PC-9 (cell line): ENCODE measurements at regions not wholly inside any gene's neighbourhood (a gene's known extent, or its start where the extent isn't known, plus 50 kb on each side); places are given as distances from the start of the nearest gene placed in this dataset.

Experiments used
- BruUV-seq: library from RNA; stranded (reverse); fragments of 400-500 nt; replicated peaks from 2 replicates; lab custom pipeline; 2021; lab: Mats Ljungman, UMichigan
- CTCF ChIA-PET: fragments of 300-600 bp; sonication (Branson Sonifier 250); formaldehyde crosslinking; loops from one replicate; lab custom pipeline; 2022; ENCODE audit warnings: antibody characterized with exemption; lab: Charles Lee
- POLR2A ChIA-PET: fragments of 300-600 bp; sonication (Branson Sonifier 250); formaldehyde crosslinking; loops from one replicate; lab custom pipeline; 2022; ENCODE audit warnings: antibody characterized with exemption; ENCODE audit not compliant: unreplicated experiment; lab: Charles Lee
- DNase-seq, 2 experiments: peaks; one replicate each; pipeline versions ENCODE4 v3.0.0 to v3.0.0-alpha.2; 2015 to 2022; ENCODE audit warnings: mixed read lengths in 1 of 2
- H2AFZ ChIP-seq: fragments of 200-600 bp; sonication (generic); 2 replicates; pipeline ENCODE4 v1.8.1; 2017; ENCODE audit warnings: antibody characterized with exemption
- H3F3A ChIP-seq: fragments of 200-600 bp; sonication (generic); 2 replicates; pipeline ENCODE4 v1.8.1; 2017; ENCODE audit warnings: antibody characterized with exemption, mild to moderate bottlenecking, low read depth; ENCODE audit not compliant: insufficient read depth
- H3K27ac ChIP-seq: fragments of 200-600 bp; sonication (generic); 2 replicates; pipeline ENCODE4 v1.6.1; 2016; ENCODE audit warnings: mixed run types
- H3K27me3 ChIP-seq: fragments of 200-600 bp; sonication (generic); 2 replicates; pipeline ENCODE4 v1.6.1; 2016; ENCODE audit warnings: low read depth, mixed run types; ENCODE audit not compliant: insufficient read depth
- H3K36me3 ChIP-seq: fragments of 200-600 bp; sonication (generic); 2 replicates; pipeline ENCODE4 v1.6.1; 2016; ENCODE audit warnings: low read depth, mixed run types
- H3K4me1 ChIP-seq: fragments of 200-600 bp; sonication (generic); replicated peaks from 2 replicates; pipeline ENCODE4 v1.6.1; 2016; ENCODE audit warnings: mixed run types; ENCODE audit not compliant: insufficient read depth
- H3K4me2 ChIP-seq: fragments of 200-600 bp; sonication (generic); 2 replicates; pipeline ENCODE4 v1.6.1; 2017; ENCODE audit warnings: mixed run types
- H3K4me3 ChIP-seq: fragments of 200-600 bp; sonication (generic); 2 replicates; pipeline ENCODE4 v1.6.1; 2016; ENCODE audit warnings: mixed run types
- H3K79me2 ChIP-seq: fragments of 200-600 bp; sonication (generic); 2 replicates; pipeline ENCODE4 v1.6.1; 2017; ENCODE audit warnings: low read depth, mixed run types
- H3K9me2 ChIP-seq: fragments of 200-600 bp; sonication (generic); 2 replicates; pipeline ENCODE4 v1.8.1; 2017; ENCODE audit warnings: mild to moderate bottlenecking; ENCODE audit not compliant: insufficient read depth
- H3K9me3 ChIP-seq: fragments of 200-600 bp; sonication (generic); 2 replicates; pipeline ENCODE4 v1.8.1; 2016; ENCODE audit warnings: low read depth; ENCODE audit not compliant: insufficient read depth
- H4K20me1 ChIP-seq: fragments of 200-600 bp; sonication (generic); 2 replicates; pipeline ENCODE4 v1.8.1; 2017; ENCODE audit not compliant: insufficient read depth
- EZH2 ChIP-seq: fragments of 200-600 bp; sonication (generic); IDR thresholded peaks from 2 replicates; pipeline ENCODE4 v1.8.0; 2017; ENCODE audit warnings: antibody characterized with exemption, low read depth
- intact Hi-C: fragments of 100-400 bp; cut with micrococcal nuclease; formaldehyde crosslinking; loops from one replicate; pipeline ENCODE4 v1.10.0; 2022; ENCODE audit not compliant: unreplicated experiment
- TF ChIP-seq, protein P1 (sequence below): fragments of 200-600 bp; sonication (generic); conservative IDR thresholded peaks from 2 replicates; pipeline ENCODE4 v1.6.1; 2017; ENCODE audit warnings: mixed run types, antibody characterized with exemption, mild to moderate bottlenecking, moderate library complexity

DNA sequence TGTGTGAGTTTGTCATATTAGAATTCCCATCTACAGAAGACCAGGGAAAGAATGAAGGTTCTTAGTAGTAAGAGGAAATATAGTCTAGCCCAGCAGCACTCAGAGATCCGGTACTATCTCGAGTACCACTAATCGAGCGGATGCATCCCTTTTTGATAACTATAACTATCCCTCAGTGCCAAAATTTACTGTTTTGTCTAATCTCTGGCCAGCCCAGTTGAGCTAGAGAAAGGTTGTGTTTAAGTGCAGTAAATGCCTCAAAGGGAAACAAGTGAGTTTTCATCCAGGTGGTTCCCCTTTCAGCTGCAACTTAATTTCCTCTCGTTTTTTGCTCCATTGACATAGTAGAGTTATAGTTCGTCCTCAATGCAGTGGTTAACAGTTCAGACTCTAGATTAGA lies 146.7 kb downstream of the GPBP1 start:
- no peaks in the 10 kb centered on the region for H3K9me3 ChIP-seq
- BruUV-seq = no TSS peak
- CTCF ChIA-PET = no interaction called here
- H4K20me1 ChIP-seq = no peaks in the 10 kb centered on the region
- H3K4me1 ChIP-seq = peaks cover 13% of the 10 kb centered on the region
- no peaks in the 10 kb centered on the region for H3K9me2 ChIP-seq
- no peak overlapping the region for H3K4me3 ChIP-seq
- no peaks in the 10 kb centered on the region for H3K79me2 ChIP-seq
- no peak overlapping the region for H3K27ac ChIP-seq
- H2AFZ ChIP-seq = no peak overlapping the region
- peaks cover 8% of the 10 kb centered on the region; the same call in 1 of the 2 replicates for H3F3A ChIP-seq
- DNase-seq = no peak
- TF ChIP-seq, protein P1, sequence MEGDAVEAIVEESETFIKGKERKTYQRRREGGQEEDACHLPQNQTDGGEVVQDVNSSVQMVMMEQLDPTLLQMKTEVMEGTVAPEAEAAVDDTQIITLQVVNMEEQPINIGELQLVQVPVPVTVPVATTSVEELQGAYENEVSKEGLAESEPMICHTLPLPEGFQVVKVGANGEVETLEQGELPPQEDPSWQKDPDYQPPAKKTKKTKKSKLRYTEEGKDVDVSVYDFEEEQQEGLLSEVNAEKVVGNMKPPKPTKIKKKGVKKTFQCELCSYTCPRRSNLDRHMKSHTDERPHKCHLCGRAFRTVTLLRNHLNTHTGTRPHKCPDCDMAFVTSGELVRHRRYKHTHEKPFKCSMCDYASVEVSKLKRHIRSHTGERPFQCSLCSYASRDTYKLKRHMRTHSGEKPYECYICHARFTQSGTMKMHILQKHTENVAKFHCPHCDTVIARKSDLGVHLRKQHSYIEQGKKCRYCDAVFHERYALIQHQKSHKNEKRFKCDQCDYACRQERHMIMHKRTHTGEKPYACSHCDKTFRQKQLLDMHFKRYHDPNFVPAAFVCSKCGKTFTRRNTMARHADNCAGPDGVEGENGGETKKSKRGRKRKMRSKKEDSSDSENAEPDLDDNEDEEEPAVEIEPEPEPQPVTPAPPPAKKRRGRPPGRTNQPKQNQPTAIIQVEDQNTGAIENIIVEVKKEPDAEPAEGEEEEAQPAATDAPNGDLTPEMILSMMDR = no peak
- no peak for TF ChIP-seq EZH2
- POLR2A ChIA-PET = no interaction called here
- no peaks in the 10 kb centered on the region for H3K36me3 ChIP-seq
- H3K4me2 ChIP-seq = no peak overlapping the region
- no peaks in the 10 kb centered on the region for H3K27me3 ChIP-seq
- intact Hi-C loops = no loop called here

DNA sequence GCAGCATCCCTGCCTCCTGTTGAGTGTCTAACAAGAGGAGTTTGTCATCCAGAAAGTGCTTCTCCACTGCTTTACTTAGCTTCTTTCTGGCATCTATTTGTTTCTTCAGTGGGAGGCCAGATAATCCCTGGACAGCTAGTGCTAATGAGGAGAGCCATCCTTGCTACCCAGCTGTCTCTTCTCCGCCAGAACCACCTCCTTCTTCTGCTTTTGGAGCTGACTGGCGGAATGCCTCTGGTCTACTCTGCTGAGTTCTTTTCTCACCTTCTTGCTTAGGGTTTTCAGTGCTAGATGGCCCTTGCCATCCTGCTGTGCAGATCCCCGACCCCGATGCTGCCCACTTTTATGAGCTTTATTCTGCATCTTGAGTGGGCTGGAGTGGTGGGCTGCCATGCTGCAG lies 145.8 kb downstream of the GPBP1 start:
- BruUV-seq = no TSS peak
- no peak overlapping the region for H3K27ac ChIP-seq
- no peak overlapping the region for H2AFZ ChIP-seq
- H3K9me3 ChIP-seq = no peaks in the 10 kb centered on the region
- TF ChIP-seq, protein P1 = no peak
- no peak for TF ChIP-seq EZH2
- no peaks in the 10 kb centered on the region for H4K20me1 ChIP-seq
- H3K4me1 ChIP-seq = peaks cover 13% of the 10 kb centered on the region
- no peaks in the 10 kb centered on the region for H3K27me3 ChIP-seq
- ChIA-PET POLR2A (no interaction called here), CTCF (no interaction called here)
- no peaks in the 10 kb centered on the region for H3K9me2 ChIP-seq
- H3K4me2 ChIP-seq = no peak overlapping the region
- H3F3A ChIP-seq = peaks cover 8% of the 10 kb centered on the region; the same call in 1 of the 2 replicates
- no peak overlapping the region for H3K4me3 ChIP-seq
- intact Hi-C loops = no loop called here
- no peak for DNase-seq
- no peaks in the 10 kb centered on the region for H3K36me3 ChIP-seq
- no peaks in the 10 kb centered on the region for H3K79me2 ChIP-seq

DNA sequence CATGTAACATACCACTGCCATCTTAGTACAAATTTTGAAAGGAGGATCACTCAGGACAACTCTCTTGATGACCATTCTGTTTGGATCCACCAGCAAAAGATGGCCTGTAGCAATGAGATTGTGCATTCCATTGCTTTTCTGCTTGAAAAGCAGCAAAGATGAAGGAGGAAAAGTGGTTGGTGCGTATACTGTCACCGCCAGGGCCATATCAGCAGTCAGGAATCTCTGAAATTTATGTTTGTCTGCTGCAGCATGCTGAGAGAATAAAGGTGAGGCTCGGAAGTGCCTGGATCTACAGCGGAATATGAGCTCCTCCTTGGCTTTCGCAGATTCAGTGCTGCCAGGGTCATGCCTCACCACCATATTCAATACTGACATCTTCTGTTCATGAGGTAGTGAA lies 144.4 kb downstream of the GPBP1 start:
- CTCF ChIA-PET = no interaction called here
- Histone ChIP-seq H3F3A (peaks cover 8% of the 10 kb centered on the region; the same call in 1 of the 2 replicates), H3K36me3 (no peaks in the 10 kb centered on the region), H3K79me2 (no peaks in the 10 kb centered on the region), H3K27me3 (no peaks in the 10 kb centered on the region), H3K4me1 (peaks cover 13% of the 10 kb centered on the region), H2AFZ (no peak overlapping the region), H4K20me1 (no peaks in the 10 kb centered on the region), H3K9me3 (no peaks in the 10 kb centered on the region), H3K9me2 (no peaks in the 10 kb centered on the region), H3K4me3 (no peak overlapping the region), H3K4me2 (no peak overlapping the region), H3K27ac (no peak overlapping the region)
- BruUV-seq = no TSS peak
- intact Hi-C loops = no loop called here
- DNase-seq = no peak
- POLR2A ChIA-PET = no interaction called here
- TF ChIP-seq EZH2 = no peak
- TF ChIP-seq, protein P1 = no peak
